ENCODE measurements at regions not wholly inside any gene's neighbourhood (a gene's known extent, or its start where the extent isn't known, plus 50 kb on each side); places are given as distances from the start of the nearest gene placed in this dataset.

DNA sequence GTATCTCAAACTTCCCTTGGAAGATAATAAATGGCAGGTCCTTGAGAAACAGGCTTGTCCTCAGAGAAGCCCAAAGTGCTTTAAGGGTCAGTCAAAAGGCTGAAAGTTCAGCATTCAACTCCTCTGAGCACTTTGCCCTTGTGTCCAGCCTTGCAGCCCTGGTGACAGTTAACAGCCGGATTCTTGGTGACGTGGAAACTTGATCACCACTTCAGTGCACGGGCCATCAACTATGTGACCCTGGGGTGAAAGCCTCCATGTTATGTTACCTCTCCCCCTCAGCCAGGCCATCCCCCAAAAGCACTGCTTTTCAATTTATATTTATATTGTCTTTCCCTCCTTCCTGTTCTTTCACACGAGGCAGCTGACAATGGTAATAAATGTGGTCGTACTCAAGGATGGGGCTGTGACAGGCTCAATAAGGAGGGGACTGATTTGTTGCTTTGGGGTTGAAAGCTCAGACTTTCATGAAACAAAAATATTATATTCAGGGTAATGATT, 164.0 kb upstream of the NRP1 start:
- no peak for TF ChIP-seq CTCF (optimal IDR thresholded peaks at IDR 0.05 in 1 of 3, IDR thresholded peaks at IDR 0.05 in 1 of 3, conservative IDR thresholded peaks at IDR 0.05 in 1 of 3; ENCODE audit: extremely low read depth in 1 of 3, insufficient read depth in 2 of 3, low read length in 3 of 3)
- no peak for TF ChIP-seq EZH2 (IDR thresholded peaks at IDR 0.05; ENCODE audit: low read length)

All from keratinocyte (primary cell).